Forelimb muscle (tissue), 1 donor: ENCODE measurements at regions not wholly inside any gene's neighbourhood (a gene's known extent, or its start where the extent isn't known, plus 50 kb on each side); places are given as distances from the start of the nearest gene placed in this dataset.

Source experiments
- DNase-seq: peaks from one replicate; pipeline ENCODE4 v3.0.0-alpha.2; 2013; ENCODE audit warnings: low read depth

GRCh38 chr13:66071608-66072007 is 1158.5 kb downstream of the PCDH9 start:
- no peak for DNase-seq

GRCh38 chr13:66071029-66071428 is 1159.1 kb downstream of the PCDH9 start:
- DNase-seq, result no peak

GRCh38 chr13:66069570-66069969 is 1160.6 kb downstream of the PCDH9 start:
- no peak for DNase-seq

- DNase-seq, result no peak
Measured at GRCh38 chr13:66068683-66069082, 1161.5 kb downstream of the PCDH9 start.

GRCh38 chr13:66048888-66049287 is 1181.2 kb downstream of the PCDH9 start:
- DNase-seq, result no peak

- DNase-seq, result no peak
Measured at GRCh38 chr13:66040506-66040905, 1189.6 kb downstream of the PCDH9 start.

GRCh38 chr13:66037096-66037495 is 1193.0 kb downstream of the PCDH9 start:
- no peak for DNase-seq

GRCh38 chr13:66036636-66037035 is 1193.5 kb downstream of the PCDH9 start:
- DNase-seq, result peak; percentile 19

- no peak for DNase-seq
Measured at GRCh38 chr13:66036024-66036614, 1194.0 kb downstream of the PCDH9 start.

- no peak for DNase-seq
Measured at GRCh38 chr13:66033924-66034323, 1196.2 kb downstream of the PCDH9 start.

- no peak for DNase-seq
Measured at GRCh38 chr13:66021846-66022245, 1208.3 kb downstream of the PCDH9 start.

GRCh38 chr13:66014771-66015170 is 1215.4 kb downstream of the PCDH9 start:
- DNase-seq, result no peak

- DNase-seq, result no peak
Measured at GRCh38 chr13:66009241-66009640, 1220.9 kb downstream of the PCDH9 start.

GRCh38 chr13:66003558-66003957 is 1226.6 kb downstream of the PCDH9 start:
- DNase-seq, result no peak

GRCh38 chr13:66001140-66001539 is 1229.0 kb downstream of the PCDH9 start:
- no peak for DNase-seq

GRCh38 chr13:65999411-65999810 is 1230.7 kb downstream of the PCDH9 start:
- DNase-seq, result no peak

GRCh38 chr13:65990684-65991083 is 1239.5 kb downstream of the PCDH9 start:
- DNase-seq, result no peak

- no peak for DNase-seq
Measured at GRCh38 chr13:65985612-65986011, 1244.5 kb downstream of the PCDH9 start.

GRCh38 chr13:65977525-65977924 is 1252.6 kb downstream of the PCDH9 start:
- no peak for DNase-seq

GRCh38 chr13:65971541-65971940 is 1258.6 kb downstream of the PCDH9 start:
- no peak for DNase-seq

- no peak for DNase-seq
Measured at GRCh38 chr13:65966991-65967451, 1263.1 kb downstream of the PCDH9 start.

- no peak for DNase-seq
Measured at GRCh38 chr13:65965501-65965900, 1264.6 kb downstream of the PCDH9 start.

- no peak for DNase-seq
Measured at GRCh38 chr13:65964672-65965071, 1265.5 kb downstream of the PCDH9 start.

GRCh38 chr13:65959305-65959704 is 1270.8 kb downstream of the PCDH9 start:
- no peak for DNase-seq
